Renal cortex interstitium (tissue), 11 donors: ENCODE measurements at regions not wholly inside any gene's neighbourhood (a gene's known extent, or its start where the extent isn't known, plus 50 kb on each side); places are given as distances from the start of the nearest gene placed in this dataset.

Source experiments
- DNase-seq, 11 donors: peaks; one replicate each; pipeline ENCODE4 v3.0.0-alpha.2; 2013; ENCODE audit warnings: low read depth in 9 of 11, low spot score in 4 of 11; ENCODE audit errors: extremely low read depth in 1 of 11

- DNase-seq = no peak
Observed at GRCh38 chr6:120686492-120686891, 647.8 kb downstream of the TBC1D32 start.

GRCh38 chr6:120682145-120682544, 652.1 kb downstream of the TBC1D32 start:
- no peak for DNase-seq

- peak in 3 of 11 donors; percentile 6 to 32 (median 10) for DNase-seq
Observed at GRCh38 chr6:120681204-120681603, 653.1 kb downstream of the TBC1D32 start.

- DNase-seq = no peak
Observed at GRCh38 chr6:120675886-120676285, 658.4 kb downstream of the TBC1D32 start.

GRCh38 chr6:120671519-120671918, 662.8 kb downstream of the TBC1D32 start:
- no peak for DNase-seq

GRCh38 chr6:120652506-120652905, 681.8 kb downstream of the TBC1D32 start:
- no peak for DNase-seq

GRCh38 chr6:120648713-120649112, 685.6 kb downstream of the TBC1D32 start:
- DNase-seq = no peak

- DNase-seq = peak in 7 of 11 donors; percentile 5 to 38 (median 12)
Observed at GRCh38 chr6:120646101-120646500, 688.2 kb downstream of the TBC1D32 start.

GRCh38 chr6:120632975-120633374, 701.3 kb downstream of the TBC1D32 start:
- no peak for DNase-seq

- no peak for DNase-seq
Observed at GRCh38 chr6:120627612-120628011, 706.7 kb downstream of the TBC1D32 start.

GRCh38 chr6:120622127-120622631, 712.1 kb downstream of the TBC1D32 start:
- no peak for DNase-seq

- peak in 2 of 11 donors; percentile 1 to 6 for DNase-seq
Observed at GRCh38 chr6:120620900-120621299, 713.4 kb downstream of the TBC1D32 start.

- no peak for DNase-seq
Observed at GRCh38 chr6:120615238-120615637, 719.0 kb downstream of the TBC1D32 start.

GRCh38 chr6:120614723-120615122, 719.6 kb downstream of the TBC1D32 start:
- no peak for DNase-seq

GRCh38 chr6:120608826-120609225, 725.5 kb downstream of the TBC1D32 start:
- DNase-seq = no peak

GRCh38 chr6:120606743-120607142, 727.5 kb downstream of the TBC1D32 start:
- DNase-seq = no peak

- no peak for DNase-seq
Observed at GRCh38 chr6:120604510-120604909, 729.8 kb downstream of the TBC1D32 start.

GRCh38 chr6:120590611-120591010, 743.7 kb downstream of the TBC1D32 start:
- no peak for DNase-seq

GRCh38 chr6:120588424-120588823, 745.9 kb downstream of the TBC1D32 start:
- no peak for DNase-seq

GRCh38 chr6:120587381-120587780, 746.9 kb downstream of the TBC1D32 start:
- no peak for DNase-seq

GRCh38 chr6:120584111-120584760, 750.0 kb downstream of the TBC1D32 start:
- no peak for DNase-seq
